ENCODE measurements at regions not wholly inside any gene's neighbourhood (a gene's known extent, or its start where the extent isn't known, plus 50 kb on each side); places are given as distances from the start of the nearest gene placed in this dataset.

DNA sequence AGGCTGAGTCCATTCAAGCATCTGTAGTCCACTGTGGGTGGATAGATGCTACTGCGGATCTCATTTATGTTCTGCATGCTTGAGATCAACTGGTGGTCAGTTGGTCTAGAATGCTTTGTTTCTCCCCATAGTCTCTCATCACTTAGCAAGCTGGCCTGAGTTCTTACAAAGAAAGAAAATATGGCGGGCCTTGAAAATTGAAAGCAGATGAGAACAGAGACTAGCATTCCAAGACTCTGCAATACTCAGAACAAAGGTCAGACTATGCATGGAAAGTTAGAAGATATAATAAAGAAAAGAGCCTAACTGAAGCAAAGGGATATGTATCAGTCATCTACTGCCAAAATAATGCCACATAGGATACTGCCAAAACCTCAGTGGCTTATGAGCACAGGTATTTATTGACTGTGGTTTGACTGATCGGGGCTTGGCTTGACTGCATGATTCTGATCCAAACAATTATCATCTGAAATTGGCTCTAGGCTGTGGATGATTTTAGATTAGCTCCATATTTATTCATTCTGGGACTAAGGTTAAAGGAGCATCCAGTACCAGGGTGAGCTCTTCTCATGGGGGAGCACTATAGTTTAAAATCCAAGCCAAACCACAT lies 258.9 kb downstream of the TAF11L14 start:
- H3K36me3 Mint-ChIP-seq (ENCODE audit: insufficient read depth in 1 of 3, low read depth in 3 of 3), result no peaks in the 10 kb centered on the region
- Histone ChIP-seq H2BK12ac (ENCODE audit: insufficient read length, low read depth, low read length) (no peak overlapping the region), H3K23me2 (ENCODE audit: insufficient read length, low read depth, low read length, poor library complexity, severe bottlenecking) (no peaks in the 10 kb centered on the region), H3T11ph (ENCODE audit: low read length) (no peak overlapping the region), H4K91ac (ENCODE audit: insufficient read length, low read depth, low read length) (no peak overlapping the region), H2BK20ac (ENCODE audit: low read depth, low read length, poor library complexity, severe bottlenecking) (no peak overlapping the region), H3K4me1 (ENCODE audit: insufficient read depth, low read length) (no peaks in the 10 kb centered on the region), H4K20me1 (ENCODE audit: control insufficient read depth, insufficient read depth, insufficient read length) (no peaks in the 10 kb centered on the region), H3K14ac (ENCODE audit: insufficient read depth, low read length) (no peak overlapping the region), H4K8ac (replicated peaks; ENCODE audit: insufficient read length, low read depth, low read length) (no peak overlapping the region), H3K23ac (ENCODE audit: insufficient read length, low read depth, low read length) (no peak overlapping the region), H3K18ac (ENCODE audit: insufficient read length, low read depth, low read length) (no peak overlapping the region), H3K79me2 (ENCODE audit: insufficient read depth, low read length) (no peaks in the 10 kb centered on the region), H3K9me3 (ENCODE audit: control insufficient read depth, low read depth, low read length) (no peaks in the 10 kb centered on the region), H2BK120ac (ENCODE audit: low read depth, low read length, poor library complexity, severe bottlenecking) (no peak overlapping the region), H3K9ac (ENCODE audit: extremely low read depth, insufficient read length, low read length) (no peak overlapping the region), H3K4ac (ENCODE audit: low read depth, low read length) (no peak overlapping the region), H2BK15ac (ENCODE audit: low read depth, low read length) (no peak overlapping the region), H2BK5ac (ENCODE audit: insufficient read length, low read length) (no peak overlapping the region), H2AFZ (ENCODE audit: low read length) (no peak overlapping the region), H3K56ac (ENCODE audit: insufficient read length, low read depth, low read length) (no peak overlapping the region), H3K79me1 (ENCODE audit: insufficient read depth, low read depth, low read length, poor library complexity, severe bottlenecking) (no peaks in the 10 kb centered on the region), H3K27me3 (ENCODE audit: insufficient read depth, low read length) (no peaks in the 10 kb centered on the region), H2AK5ac (ENCODE audit: insufficient read length, low read length) (no peak overlapping the region), H3K4me2 (ENCODE audit: insufficient read depth, insufficient read length, low read length) (no peak overlapping the region), H4K5ac (ENCODE audit: insufficient read length, low read depth, low read length) (no peak overlapping the region), H3K27ac (ENCODE audit: insufficient read length, low read depth, low read length) (no peak overlapping the region)
- no peaks in the 10 kb centered on the region; a peak in 1 of 5 replicates for H3K9me3 Mint-ChIP-seq
- H3K4me3 Mint-ChIP-seq, result no peak overlapping the region
- DNase-seq, result no peak
- no peaks in the 10 kb centered on the region for H3K27me3 Mint-ChIP-seq (ENCODE audit: low read depth)
- no peak overlapping the region for H3K27ac Mint-ChIP-seq
- peaks cover 0 to 4% of the 10 kb centered on the region in 2 experiments; a peak in 3 of 4 replicates for H3K4me1 Mint-ChIP-seq
- TF ChIP-seq, protein P1, sequence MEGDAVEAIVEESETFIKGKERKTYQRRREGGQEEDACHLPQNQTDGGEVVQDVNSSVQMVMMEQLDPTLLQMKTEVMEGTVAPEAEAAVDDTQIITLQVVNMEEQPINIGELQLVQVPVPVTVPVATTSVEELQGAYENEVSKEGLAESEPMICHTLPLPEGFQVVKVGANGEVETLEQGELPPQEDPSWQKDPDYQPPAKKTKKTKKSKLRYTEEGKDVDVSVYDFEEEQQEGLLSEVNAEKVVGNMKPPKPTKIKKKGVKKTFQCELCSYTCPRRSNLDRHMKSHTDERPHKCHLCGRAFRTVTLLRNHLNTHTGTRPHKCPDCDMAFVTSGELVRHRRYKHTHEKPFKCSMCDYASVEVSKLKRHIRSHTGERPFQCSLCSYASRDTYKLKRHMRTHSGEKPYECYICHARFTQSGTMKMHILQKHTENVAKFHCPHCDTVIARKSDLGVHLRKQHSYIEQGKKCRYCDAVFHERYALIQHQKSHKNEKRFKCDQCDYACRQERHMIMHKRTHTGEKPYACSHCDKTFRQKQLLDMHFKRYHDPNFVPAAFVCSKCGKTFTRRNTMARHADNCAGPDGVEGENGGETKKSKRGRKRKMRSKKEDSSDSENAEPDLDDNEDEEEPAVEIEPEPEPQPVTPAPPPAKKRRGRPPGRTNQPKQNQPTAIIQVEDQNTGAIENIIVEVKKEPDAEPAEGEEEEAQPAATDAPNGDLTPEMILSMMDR (conservative IDR thresholded peaks at IDR 0.05), result no peak
- no CpG with 5 or more reads among the region's 3 CpGs for WGBS (ENCODE audit: extremely low coverage, insufficient read length, low lambda C conversion rate)

Data from H9 (cell line).